GM18909 (cell line): ENCODE measurements at regions not wholly inside any gene's neighbourhood (a gene's known extent, or its start where the extent isn't known, plus 50 kb on each side); places are given as distances from the start of the nearest gene placed in this dataset.

Experiments used
- ATAC-seq: cut with Tn5 transposase; IDR thresholded peaks from one replicate; pipeline ENCODE4 v1.9.1; 2021; ENCODE audit warnings: mild to moderate bottlenecking; ENCODE audit not compliant: unreplicated experiment, poor library complexity

GRCh38 chr6:159360306-159360705, 191.1 kb downstream of the FNDC1 start:
- ATAC-seq: no peak

DNA sequence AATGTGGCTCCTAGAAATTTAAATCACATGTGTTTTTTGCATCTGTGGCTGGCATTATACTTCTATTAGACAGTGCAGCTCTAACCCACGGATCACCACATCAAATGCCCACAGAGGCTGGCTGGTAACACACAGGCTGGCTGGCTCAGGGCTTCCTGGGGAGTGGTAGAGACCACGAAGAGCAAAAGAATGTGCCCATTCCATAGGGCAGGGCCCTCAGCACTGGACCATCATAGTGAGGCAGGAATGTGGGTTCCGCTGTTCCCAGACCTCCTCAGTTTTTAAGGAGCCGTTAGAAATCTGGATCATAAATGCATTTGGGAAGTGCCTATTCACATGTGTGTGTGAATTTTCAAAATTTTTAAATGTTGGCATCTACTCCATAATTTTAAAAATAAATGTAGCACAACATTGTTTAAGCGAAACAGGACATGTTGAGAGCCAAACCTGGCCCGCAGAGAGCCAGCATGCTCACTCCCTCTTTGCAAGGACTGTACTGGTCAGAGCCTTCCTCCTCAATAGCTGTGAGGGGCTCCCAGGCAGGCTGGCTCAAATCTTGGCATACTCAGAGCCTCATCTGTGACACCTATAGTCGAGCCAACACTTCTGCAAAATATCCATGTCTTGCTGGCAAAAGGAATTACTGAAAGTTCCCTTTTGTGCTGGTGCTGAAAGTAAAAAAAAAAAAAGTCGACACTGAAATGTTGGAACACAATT, 190.5 kb downstream of the FNDC1 start:
- ATAC-seq: no peak

DNA sequence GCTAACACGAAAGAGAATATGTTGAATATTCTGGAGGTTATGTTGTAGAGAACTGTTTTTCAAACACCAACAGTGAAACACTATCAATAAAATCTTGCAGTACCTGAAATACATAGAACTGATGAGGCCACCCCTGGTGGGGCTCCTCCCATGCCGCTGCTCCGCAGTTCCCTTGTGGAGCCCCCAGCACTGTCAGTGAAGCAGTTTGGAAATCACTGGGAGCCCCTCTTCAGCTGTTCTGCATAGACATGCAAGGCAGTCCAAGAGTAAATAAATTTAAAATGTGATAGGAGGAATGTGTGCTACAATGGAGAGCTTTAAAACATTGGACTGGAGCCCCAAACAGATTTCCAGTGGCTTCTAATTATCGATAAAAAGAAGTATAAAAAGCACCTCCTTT, 189.4 kb downstream of the FNDC1 start:
- no peak for ATAC-seq

- no peak for ATAC-seq
Observed at GRCh38 chr6:159357211-159357915, 188.2 kb downstream of the FNDC1 start.

GRCh38 chr6:159353193-159353592, 184.0 kb downstream of the FNDC1 start:
- no peak for ATAC-seq

DNA sequence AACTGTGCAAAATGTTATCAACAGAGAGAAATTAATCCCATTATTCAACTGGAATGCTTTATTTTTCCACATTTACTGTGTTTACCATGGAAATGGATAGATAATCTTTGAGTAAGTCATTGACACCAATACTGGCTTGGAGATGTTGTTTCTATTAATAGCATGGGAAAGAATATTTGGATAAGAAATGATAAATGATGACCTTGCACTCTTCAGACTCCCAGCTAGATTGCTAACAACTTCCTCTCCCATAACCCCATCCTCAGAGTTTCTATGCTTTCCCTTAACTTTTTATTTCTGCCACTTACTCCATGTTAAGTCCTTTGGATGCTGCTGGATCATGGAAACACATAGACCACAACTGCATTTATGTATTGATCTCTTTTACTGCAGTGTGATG, 182.5 kb downstream of the FNDC1 start:
- no peak for ATAC-seq

- no peak for ATAC-seq
Observed at GRCh38 chr6:159349915-159350314, 180.7 kb downstream of the FNDC1 start.

GRCh38 chr6:159343709-159344108, 174.5 kb downstream of the FNDC1 start:
- no peak for ATAC-seq

GRCh38 chr6:159342146-159342545, 172.9 kb downstream of the FNDC1 start:
- ATAC-seq: no peak

DNA sequence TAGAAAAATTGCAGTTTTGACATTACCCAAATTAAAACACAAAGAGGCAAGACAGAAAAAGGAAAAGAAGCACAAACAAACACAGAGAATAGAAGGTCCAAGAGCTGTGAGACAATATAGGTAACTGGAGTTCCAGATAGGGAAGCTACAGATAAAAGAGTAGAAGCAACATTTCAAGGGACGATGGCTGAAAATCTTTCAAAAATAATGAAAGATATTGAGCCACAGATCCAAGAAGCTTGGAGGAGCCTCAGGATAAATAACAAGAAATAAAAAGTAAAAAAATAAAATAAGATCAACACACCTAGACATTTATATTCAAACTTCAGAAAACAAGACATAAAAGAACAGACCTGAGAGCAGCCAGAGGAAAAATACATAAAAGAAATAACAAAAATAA, 164.9 kb downstream of the FNDC1 start:
- no peak for ATAC-seq

DNA sequence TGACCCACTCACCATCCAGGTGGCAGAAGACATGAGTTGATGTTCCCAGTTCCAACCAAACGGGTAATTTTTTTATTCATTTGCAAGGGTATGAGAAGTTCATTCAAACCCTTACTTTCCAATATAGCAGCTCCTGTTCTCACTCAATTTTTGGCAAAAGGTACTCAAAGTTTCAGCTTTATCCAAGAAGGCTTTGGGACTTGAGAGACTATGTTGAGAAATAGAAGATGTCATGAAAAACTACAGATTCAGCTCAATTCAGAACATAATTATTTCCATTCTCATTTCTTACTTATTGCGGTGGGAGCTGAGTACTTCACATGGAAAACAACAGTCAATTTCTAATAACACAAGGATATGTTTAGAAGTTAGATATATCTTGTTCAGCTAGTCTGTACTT, 162.3 kb downstream of the FNDC1 start:
- ATAC-seq: no peak

GRCh38 chr6:159329081-159329480, 159.9 kb downstream of the FNDC1 start:
- no peak for ATAC-seq

DNA sequence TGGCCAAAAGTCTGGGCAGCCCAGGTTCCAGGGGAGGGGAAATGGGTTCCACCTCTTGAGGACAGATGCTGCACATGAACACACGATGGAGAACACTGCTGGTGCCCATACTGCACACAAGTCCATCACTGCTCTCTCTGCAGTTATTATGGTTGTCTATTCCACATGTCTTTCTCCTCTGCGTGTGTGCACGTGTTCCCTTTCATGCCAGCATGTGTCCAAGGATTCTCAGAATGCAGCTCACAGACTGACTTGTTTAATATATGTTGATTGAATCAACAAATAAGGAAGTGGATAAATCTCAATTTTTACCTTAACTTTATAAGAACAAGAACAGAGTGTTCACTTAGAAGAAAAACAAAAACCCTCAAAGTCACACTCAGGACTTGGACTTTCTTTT, 158.9 kb downstream of the FNDC1 start:
- no peak for ATAC-seq

GRCh38 chr6:159325476-159325875, 156.3 kb downstream of the FNDC1 start:
- ATAC-seq: no peak

DNA sequence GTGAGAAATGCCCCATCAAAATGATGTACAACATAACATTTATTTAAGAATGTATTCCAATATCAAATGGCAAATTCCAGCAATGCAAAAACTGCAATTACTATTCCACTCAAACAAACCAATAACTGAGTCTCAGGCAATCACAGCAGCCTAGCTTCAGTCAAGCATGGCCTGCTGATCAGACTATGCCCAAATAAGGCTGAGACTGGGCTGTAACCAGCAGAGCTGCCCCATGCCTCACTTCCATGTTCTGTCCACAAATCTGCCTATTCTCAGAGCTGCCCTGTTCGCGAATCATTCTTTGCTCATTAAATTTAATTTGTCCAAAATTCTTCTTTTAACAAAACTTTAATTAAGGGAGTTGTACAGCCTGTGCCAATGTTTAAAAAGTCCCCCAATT, 155.4 kb downstream of the FNDC1 start:
- ATAC-seq: no peak
